CD14-positive monocyte (primary cell): ENCODE measurements at regions not wholly inside any gene's neighbourhood (a gene's known extent, or its start where the extent isn't known, plus 50 kb on each side); places are given as distances from the start of the nearest gene placed in this dataset.

Experiments
- DNase-seq, 3 donors: peaks; one replicate each; pipeline ENCODE4 v3.0.0-alpha.2; 2011 to 2022
- H2AFZ ChIP-seq: 2 replicates; pipeline ENCODE4 v1.6.0; 2012; ENCODE audit warnings: mild to moderate bottlenecking, low read depth, low read length, inconsistent platforms; ENCODE audit not compliant: insufficient read depth, poor library complexity, severe bottlenecking
- H3K27ac ChIP-seq, 2 donors: 1 replicate in 1 of 2; 2 replicates in 1 of 2; pipeline ENCODE4 v1.5.1; 2012 to 2013; ENCODE audit warnings: low read length in 2 of 2, control low read depth in 1 of 2, inconsistent platforms in 1 of 2, low read depth in 1 of 2, mild to moderate bottlenecking in 1 of 2
- H3K27me3 ChIP-seq, 2 donors: one replicate each; pipeline versions ENCODE4 v1.6.0 to v1.6.1; 2011 to 2013; ENCODE audit warnings: low read length in 2 of 2; ENCODE audit not compliant: control insufficient read depth in 2 of 2, insufficient read depth in 2 of 2
- H3K36me3 ChIP-seq, 2 donors: replicated peaks in 1 of 2; 1 replicate in 1 of 2; 2 replicates in 1 of 2; pipeline versions ENCODE4 v1.5.1 to v1.6.1; 2012 to 2013; ENCODE audit warnings: low read length in 2 of 2, control low read depth in 1 of 2, inconsistent platforms in 1 of 2, mild to moderate bottlenecking in 1 of 2; ENCODE audit not compliant: insufficient read depth in 2 of 2, control insufficient read depth in 1 of 2
- H3K4me1 ChIP-seq, 2 donors: 1 replicate in 1 of 2; 2 replicates in 1 of 2; pipeline versions ENCODE4 v1.5.1 to v1.6.1; 2012 to 2013; ENCODE audit warnings: low read length in 2 of 2, control low read depth in 1 of 2, inconsistent platforms in 1 of 2, mild to moderate bottlenecking in 1 of 2, moderate library complexity in 1 of 2; ENCODE audit not compliant: insufficient read depth in 2 of 2, control insufficient read depth in 1 of 2
- H3K4me2 ChIP-seq: replicated peaks from 2 replicates; pipeline ENCODE3; 2012; ENCODE audit warnings: low read length, moderate library complexity, mild to moderate bottlenecking; ENCODE audit not compliant: poor library complexity, severe bottlenecking; ENCODE audit errors: extremely low read depth
- H3K4me3 ChIP-seq, 3 experiments: fragments of 200-600 bp in 1 of 3; sonication (generic) in 1 of 3; replicated peaks in 1 of 3; 1 replicate in 2 of 3; 2 replicates in 1 of 3; pipeline ENCODE4 v1.5.1; 2011 to 2013; ENCODE audit warnings: low read length in 3 of 3, mild to moderate bottlenecking in 3 of 3, control low read depth in 2 of 3, low read depth in 2 of 3, inconsistent platforms in 1 of 3, moderate library complexity in 1 of 3
- H3K79me2 ChIP-seq: 2 replicates; pipeline ENCODE4 v1.6.0; 2012; ENCODE audit warnings: mild to moderate bottlenecking, control low read depth, inconsistent platforms, low read length, moderate library complexity; ENCODE audit not compliant: insufficient read depth
- H3K9ac ChIP-seq: 2 replicates; pipeline ENCODE4 v1.6.0; 2017; ENCODE audit warnings: low read length, mild to moderate bottlenecking; ENCODE audit not compliant: insufficient read depth, poor library complexity, severe bottlenecking
- H3K9me3 ChIP-seq, 2 donors: replicated peaks in 1 of 2; 1 replicate in 1 of 2; 2 replicates in 1 of 2; pipeline versions ENCODE4 v1.5.1 to v1.6.1; 2012 to 2013; ENCODE audit warnings: low read length in 2 of 2, control low read depth in 1 of 2; ENCODE audit not compliant: control insufficient read depth in 1 of 2, insufficient read depth in 1 of 2
- H4K20me1 ChIP-seq: 2 replicates; pipeline ENCODE4 v1.6.0; 2012; ENCODE audit warnings: mild to moderate bottlenecking, low read length, control low read depth, moderate library complexity; ENCODE audit not compliant: insufficient read depth
- H3K27ac Mint-ChIP-seq, 7 donors: one replicate each; pipeline ENCODE4 v1.8.0; 2020; ENCODE audit warnings: mild to moderate bottlenecking in 7 of 7, mixed read lengths in 7 of 7, moderate library complexity in 6 of 7, inconsistent platforms in 2 of 7
- H3K27me3 Mint-ChIP-seq, 3 donors: one replicate each; pipeline ENCODE4 v1.8.0; 2021 to 2022; ENCODE audit warnings: low read depth in 3 of 3, mild to moderate bottlenecking in 3 of 3, mixed read lengths in 3 of 3, moderate library complexity in 3 of 3, inconsistent platforms in 1 of 3
- H3K36me3 Mint-ChIP-seq, 2 donors: one replicate each; pipeline ENCODE4 v1.8.0; 2020; ENCODE audit warnings: mixed read lengths in 2 of 2, inconsistent platforms in 1 of 2, mild to moderate bottlenecking in 1 of 2
- H3K4me1 Mint-ChIP-seq: one replicate; pipeline ENCODE4 v1.8.0; 2020; ENCODE audit warnings: mild to moderate bottlenecking, mixed read lengths
- H3K4me3 Mint-ChIP-seq, 2 donors: one replicate each; pipeline ENCODE4 v1.8.0; 2020; ENCODE audit warnings: mild to moderate bottlenecking in 2 of 2, mixed read lengths in 2 of 2, moderate library complexity in 1 of 2
- H3K9me3 Mint-ChIP-seq, 7 donors: one replicate each; pipeline ENCODE4 v1.8.0; 2020 to 2022; ENCODE audit warnings: mixed read lengths in 7 of 7, mild to moderate bottlenecking in 6 of 7, moderate library complexity in 6 of 7, inconsistent platforms in 2 of 7
- CTCF ChIP-seq: fragments of 200-600 bp; IDR thresholded peaks from one replicate; pipeline ENCODE4 v1.8.0; 2022; ENCODE audit warnings: antibody characterized with exemption, mild to moderate bottlenecking
- WGBS: methylation state at CpG from one replicate; pipeline ENCODE4 v1.1.5; 2013; ENCODE audit warnings: missing lambda C conversion rate; ENCODE audit not compliant: insufficient coverage; 5-methylcytosine and 5-hydroxymethylcytosine counted together
- intact Hi-C, 2 donors: fragments of 100-400 bp; cut with micrococcal nuclease; formaldehyde crosslinking; loops; one replicate each; pipeline versions ENCODE4 v1.15.0 to v1.15.1; 2023

DNA sequence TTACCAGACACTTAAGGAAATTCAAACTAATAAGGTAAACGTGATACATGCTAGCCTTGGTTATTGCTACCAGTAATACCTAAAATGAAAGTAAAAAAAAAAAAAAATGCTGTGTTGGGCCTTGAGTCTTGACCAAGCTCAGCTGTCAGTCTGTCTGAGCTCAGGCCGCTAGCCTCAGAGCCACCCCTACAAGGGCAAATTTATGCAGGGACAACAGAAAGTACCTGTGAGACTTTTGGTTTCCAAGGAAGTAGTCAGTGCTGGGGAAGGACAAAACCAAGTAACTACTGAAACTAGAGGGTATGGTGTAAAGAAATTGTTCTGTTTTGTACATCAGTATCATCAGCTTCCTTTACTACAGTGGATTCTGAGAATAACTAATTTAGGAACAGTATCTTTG lies 134.3 kb upstream of the SLITRK5 start:
- Histone ChIP-seq H3K4me3 (no peak overlapping the region), H3K79me2 (no peaks in the 10 kb centered on the region), H3K9me3 (peaks cover 1 to 12% of the 10 kb centered on the region in 2 donors), H3K4me2 (no peak overlapping the region), H3K9ac (no peak overlapping the region), H2AFZ (no peak overlapping the region), H3K4me1 (no peaks in the 10 kb centered on the region), H3K36me3 (no peaks in the 10 kb centered on the region), H3K27me3 (no peaks in the 10 kb centered on the region), H4K20me1 (no peaks in the 10 kb centered on the region), H3K27ac (no peak overlapping the region)
- H3K9me3 Mint-ChIP-seq: peaks cover 2 to 8% (median 3%) of the 10 kb centered on the region in 7 donors
- intact Hi-C loops: no loop called here
- H3K27me3 Mint-ChIP-seq: no peaks in the 10 kb centered on the region
- no peak for DNase-seq
- H3K27ac Mint-ChIP-seq: no peak overlapping the region
- no peak overlapping the region for H3K4me3 Mint-ChIP-seq
- 100% methylated on average over 1 of the region's 2 CpGs for WGBS
- no peak for TF ChIP-seq CTCF
- H3K36me3 Mint-ChIP-seq: no peaks in the 10 kb centered on the region
- no peaks in the 10 kb centered on the region for H3K4me1 Mint-ChIP-seq

- DNase-seq: no peak
- 92% methylated on average over 2 of the region's 3 CpGs for WGBS
- Histone ChIP-seq H3K9me3 (peaks cover 3 to 16% of the 10 kb centered on the region in 2 donors), H3K4me3 (no peak overlapping the region), H4K20me1 (no peaks in the 10 kb centered on the region), H3K27me3 (no peaks in the 10 kb centered on the region), H3K36me3 (no peaks in the 10 kb centered on the region), H3K4me1 (no peaks in the 10 kb centered on the region), H3K4me2 (no peak overlapping the region), H3K79me2 (no peaks in the 10 kb centered on the region), H3K9ac (no peak overlapping the region), H3K27ac (no peak overlapping the region), H2AFZ (no peak overlapping the region)
- H3K4me1 Mint-ChIP-seq: no peaks in the 10 kb centered on the region
- H3K9me3 Mint-ChIP-seq: peaks cover 2 to 8% (median 3%) of the 10 kb centered on the region in 7 donors
- intact Hi-C loops: no loop called here
- H3K27ac Mint-ChIP-seq: no peak overlapping the region
- H3K4me3 Mint-ChIP-seq: no peak overlapping the region
- no peak for TF ChIP-seq CTCF
- no peaks in the 10 kb centered on the region for H3K36me3 Mint-ChIP-seq
- H3K27me3 Mint-ChIP-seq: no peaks in the 10 kb centered on the region
These were observed 133.2 kb upstream of the SLITRK5 start for GRCh38 chr13:87537951-87538350.
